HG03354 (cell line): ENCODE measurements at regions not wholly inside any gene's neighbourhood (a gene's known extent, or its start where the extent isn't known, plus 50 kb on each side); places are given as distances from the start of the nearest gene placed in this dataset.

Experiments used
- ATAC-seq: cut with Tn5 transposase; IDR thresholded peaks from one replicate; pipeline ENCODE4 v1.9.1; 2021; ENCODE audit warnings: mild to moderate bottlenecking; ENCODE audit not compliant: unreplicated experiment, poor library complexity, severe bottlenecking

- no peak for ATAC-seq
These were observed 292.3 kb upstream of the SPRY2 start for GRCh38 chr13:80633251-80633650.

GRCh38 chr13:80630685-80631121 lies 289.8 kb upstream of the SPRY2 start:
- no peak for ATAC-seq

- no peak for ATAC-seq
These were observed 277.9 kb upstream of the SPRY2 start for GRCh38 chr13:80618781-80619180.

GRCh38 chr13:80612804-80613203 lies 271.9 kb upstream of the SPRY2 start:
- ATAC-seq: no peak

GRCh38 chr13:80611310-80611709 lies 270.4 kb upstream of the SPRY2 start:
- no peak for ATAC-seq

- no peak for ATAC-seq
These were observed 264.8 kb upstream of the SPRY2 start for GRCh38 chr13:80605716-80606115.

GRCh38 chr13:80605011-80605410 lies 264.1 kb upstream of the SPRY2 start:
- ATAC-seq: no peak

GRCh38 chr13:80604098-80604497 lies 263.2 kb upstream of the SPRY2 start:
- no peak for ATAC-seq

- ATAC-seq: no peak
These were observed 262.4 kb upstream of the SPRY2 start for GRCh38 chr13:80603351-80603750.

- no peak for ATAC-seq
These were observed 258.8 kb upstream of the SPRY2 start for GRCh38 chr13:80599765-80600164.

GRCh38 chr13:80598189-80598588 lies 257.3 kb upstream of the SPRY2 start:
- ATAC-seq: no peak

- no peak for ATAC-seq
These were observed 251.2 kb upstream of the SPRY2 start for GRCh38 chr13:80591976-80592740.

GRCh38 chr13:80590551-80590950 lies 249.6 kb upstream of the SPRY2 start:
- ATAC-seq: no peak

- no peak for ATAC-seq
These were observed 245.4 kb upstream of the SPRY2 start for GRCh38 chr13:80586356-80586755.

GRCh38 chr13:80585531-80585930 lies 244.6 kb upstream of the SPRY2 start:
- ATAC-seq: no peak

GRCh38 chr13:80584785-80585184 lies 243.9 kb upstream of the SPRY2 start:
- ATAC-seq: no peak

- no peak for ATAC-seq
These were observed 243.4 kb upstream of the SPRY2 start for GRCh38 chr13:80584306-80584705.

- no peak for ATAC-seq
These were observed 237.2 kb upstream of the SPRY2 start for GRCh38 chr13:80577926-80578670.

- ATAC-seq: no peak
These were observed 236.4 kb upstream of the SPRY2 start for GRCh38 chr13:80577285-80577684.

GRCh38 chr13:80574113-80574850 lies 233.4 kb upstream of the SPRY2 start:
- ATAC-seq: no peak

- no peak for ATAC-seq
These were observed 232.0 kb upstream of the SPRY2 start for GRCh38 chr13:80572923-80573316.
